OCI-LY1 (cell line): ENCODE measurements at regions not wholly inside any gene's neighbourhood (a gene's known extent, or its start where the extent isn't known, plus 50 kb on each side); places are given as distances from the start of the nearest gene placed in this dataset.

ENCODE experiments used
- CTCF ChIP-seq: fragments of 200-600 bp; sonication (generic), shearing (Covaris generic); IDR thresholded peaks from 2 replicates; pipeline ENCODE4 v1.5.1; 2017; ENCODE audit warnings: mild to moderate bottlenecking, antibody characterized with exemption, low read length, moderate library complexity, mixed read lengths
- EZH2 ChIP-seq: fragments of 200-600 bp; sonication (generic), shearing (Covaris generic); IDR thresholded peaks from 2 replicates; pipeline ENCODE4 v1.8.0; 2017; ENCODE audit warnings: borderline replicate concordance, mixed run types, mild to moderate bottlenecking, antibody characterized with exemption, low read length, moderate library complexity, mixed read lengths

GRCh38 chr14:97891515-97891914, 1094.3 kb downstream of the VRK1 start:
- no peak for TF ChIP-seq CTCF
- no peak for TF ChIP-seq EZH2
